ENCODE measurements at regions not wholly inside any gene's neighbourhood (a gene's known extent, or its start where the extent isn't known, plus 50 kb on each side); places are given as distances from the start of the nearest gene placed in this dataset.

DNA sequence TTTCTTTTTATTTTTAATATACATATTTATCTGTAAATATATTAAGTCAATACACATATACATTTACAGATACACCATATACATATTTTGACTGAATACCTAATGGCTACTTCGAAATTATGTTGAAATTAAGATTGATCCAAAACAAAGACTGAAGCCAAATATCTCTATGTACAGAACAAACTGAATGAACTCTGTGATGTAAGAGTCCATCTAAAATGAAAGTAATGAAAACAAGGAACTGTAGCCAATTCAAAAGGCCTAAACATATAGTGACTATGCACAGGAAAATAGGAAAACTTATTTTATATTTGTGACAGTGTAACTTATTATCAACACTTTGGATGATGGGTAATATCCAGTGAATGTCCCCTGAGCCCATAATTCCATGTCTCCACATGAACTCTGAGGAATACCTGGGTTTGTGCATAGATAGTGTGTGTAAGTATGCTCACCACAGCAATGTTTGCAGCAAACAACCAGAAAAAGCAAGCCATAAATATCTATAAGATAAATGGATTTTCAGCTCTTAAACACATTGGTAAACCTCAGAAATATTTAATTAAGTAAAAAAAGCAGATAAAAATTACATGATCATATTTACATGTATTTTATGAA lies 517.2 kb upstream of the CDH6 start (continued):
- no peak for TF ChIP-seq KDM1A (IDR thresholded peaks at IDR 0.05; ENCODE audit: borderline replicate concordance, low read length)
- TF ChIP-seq JUN (IDR thresholded peaks at IDR 0.05; ENCODE audit: low read depth, low read length), result no peak
- TF ChIP-seq RXRA (IDR thresholded peaks at IDR 0.05; ENCODE audit: insufficient read depth, low read depth, low read length), result no peak
- TF ChIP-seq SP4 (IDR thresholded peaks at IDR 0.05; ENCODE audit: low read length), result no peak

Data from H1 (cell line).